Motor neuron (in vitro differentiated cells): ENCODE measurements at regions not wholly inside any gene's neighbourhood (a gene's known extent, or its start where the extent isn't known, plus 50 kb on each side); places are given as distances from the start of the nearest gene placed in this dataset.

ENCODE experiments used
- ATAC-seq, 8 experiments: fragments of 200-7000 bp; cut with Tn5 transposase; replicated peaks in 6 of 8; 2 replicates each; pipeline ENCODE4 v1.8.0; 2021; ENCODE audit warnings: mild to moderate bottlenecking in 8 of 8, moderate library complexity in 8 of 8
- H3K27ac ChIP-seq, 2 donors: fragments of 250-450 bp; sonication (Bioruptor Pico); 2 replicates each; pipeline ENCODE4 v1.9.0; 2021; ENCODE audit warnings: antibody characterized with exemption in 2 of 2, mild to moderate bottlenecking in 2 of 2, moderate library complexity in 1 of 2
- H3K4me1 ChIP-seq, 2 donors: fragments of 250-450 bp; sonication (Bioruptor Pico); replicated peaks in 1 of 2; 2 replicates each; pipeline ENCODE4 v1.6.1; 2021; ENCODE audit warnings: antibody characterized with exemption in 2 of 2, mild to moderate bottlenecking in 2 of 2, moderate library complexity in 1 of 2
- H3K4me3 ChIP-seq, 5 donors: fragments of 250-450 bp; sonication (Bioruptor Pico); 2 replicates each; pipeline ENCODE4 v1.9.0; 2021; ENCODE audit warnings: antibody characterized with exemption in 5 of 5, mild to moderate bottlenecking in 5 of 5, moderate library complexity in 4 of 5
- WGBS, 10 experiments: fragments of 450-650 bp; shearing (Covaris generic); methylation state at CpG; one replicate each; pipeline ENCODE4 v1.0.0; 2022; 5-methylcytosine and 5-hydroxymethylcytosine counted together
- in situ Hi-C, 9 experiments: fragments of 400-800 bp; cut with MboI; loops; one replicate each; pipeline ENCODE4 v1.15.0; 2021; ENCODE audit warnings: low sequenced_read_pairs in 9 of 9, low pct_unique_long_range_greater_than_20kb in 2 of 9; ENCODE audit not compliant: unreplicated experiment in 9 of 9

GRCh38 chr21:35641271-35642016 is 418.9 kb downstream of the SETD4 start:
- H3K4me1 ChIP-seq = peaks cover 0 to 2% of the 10 kb centered on the region in 2 donors
- in situ Hi-C loops = no loop called here
- peak in 1 of 8 experiments; percentile 47 for ATAC-seq
- 19 to 100% (median 80%) methylated on average over 2 to 4 of the region's 4 CpGs; no CpG with 5 or more reads in 3 of the 10 experiments for WGBS, 10 experiments
- H3K4me3 ChIP-seq = no peak overlapping the region
- no peak overlapping the region for H3K27ac ChIP-seq

- Histone ChIP-seq H3K4me1 (peaks cover 0 to 3% of the 10 kb centered on the region in 2 donors), H3K27ac (no peak overlapping the region), H3K4me3 (no peak overlapping the region)
- in situ Hi-C loops = no loop called here
- ATAC-seq = no peak
- WGBS, 10 experiments = 0 to 100% (median 75%) methylated on average over 1 to 2 of the region's 2 CpGs; no CpG with 5 or more reads in 1 of the 10 experiments
Observed at GRCh38 chr21:35637431-35637830, 422.9 kb downstream of the SETD4 start.

GRCh38 chr21:35635994-35636393 is 424.3 kb downstream of the SETD4 start:
- Histone ChIP-seq H3K27ac (no peak overlapping the region), H3K4me1 (peaks cover 0 to 3% of the 10 kb centered on the region in 2 donors), H3K4me3 (no peak overlapping the region)
- in situ Hi-C loops = no loop called here
- WGBS, 10 experiments = 15 to 100% (median 75%) methylated on average over 1 of the region's 1 CpG; no CpG with 5 or more reads in 1 of the 10 experiments
- ATAC-seq = no peak

GRCh38 chr21:35635261-35635660 is 425.1 kb downstream of the SETD4 start:
- H3K4me1 ChIP-seq = peaks cover 0 to 3% of the 10 kb centered on the region in 2 donors
- ATAC-seq = peak in 7 of 8 experiments; percentile 41 to 99 (median 55)
- in situ Hi-C loops = no loop called here
- H3K27ac ChIP-seq = no peak overlapping the region
- WGBS, 10 experiments = 0 to 88% (median 70%) methylated on average over 1 to 2 of the region's 2 CpGs; no CpG with 5 or more reads in 3 of the 10 experiments
- H3K4me3 ChIP-seq = no peak overlapping the region

- 67 to 100% (median 85%) methylated on average over 2 to 9 of the region's 9 CpGs for WGBS, 10 experiments
- peaks cover 0 to 3% of the 10 kb centered on the region in 2 donors for H3K4me1 ChIP-seq
Observed at GRCh38 chr21:35633501-35633900, 426.8 kb downstream of the SETD4 start.

GRCh38 chr21:35632711-35633110 is 427.6 kb downstream of the SETD4 start:
- in situ Hi-C loops = no loop called here
- ATAC-seq = no peak
- H3K4me3 ChIP-seq = no peak overlapping the region
- no peak overlapping the region for H3K27ac ChIP-seq
- 58 to 100% (median 89%) methylated on average over 1 to 5 of the region's 5 CpGs; no CpG with 5 or more reads in 2 of the 10 experiments for WGBS, 10 experiments
- H3K4me1 ChIP-seq = peaks cover 0 to 3% of the 10 kb centered on the region in 2 donors

More at GRCh38 chr21:35633501-35633900, 426.8 kb downstream of the SETD4 start:
- in situ Hi-C loops = no loop called here
- Histone ChIP-seq H3K27ac (no peak overlapping the region), H3K4me3 (no peak overlapping the region)
- ATAC-seq = peak in 1 of 8 experiments; percentile 77

- peaks cover 0 to 2% of the 10 kb centered on the region in 2 donors for H3K4me1 ChIP-seq
- H3K4me3 ChIP-seq = no peak overlapping the region
- WGBS, 10 experiments = 41 to 92% (median 67%) methylated on average over 1 to 3 of the region's 3 CpGs; no CpG with 5 or more reads in 4 of the 10 experiments
- in situ Hi-C loops = no loop called here
- no peak overlapping the region for H3K27ac ChIP-seq
- ATAC-seq = peak in 1 of 8 experiments; percentile 80
Observed at GRCh38 chr21:35628316-35628715, 432.0 kb downstream of the SETD4 start.

- Histone ChIP-seq H3K27ac (no peak overlapping the region), H3K4me3 (no peak overlapping the region), H3K4me1 (no peaks in the 10 kb centered on the region)
- 77 to 100% (median 88%) methylated on average over 1 to 4 of the region's 4 CpGs for WGBS, 10 experiments
- in situ Hi-C loops = no loop called here
- no peak for ATAC-seq
Observed at GRCh38 chr21:35627462-35627861, 432.9 kb downstream of the SETD4 start.

GRCh38 chr21:35625576-35625975 is 434.8 kb downstream of the SETD4 start:
- ATAC-seq = no peak
- H3K27ac ChIP-seq = no peak overlapping the region
- WGBS, 10 experiments = 60 to 100% (median 83%) methylated on average over 1 to 3 of the region's 3 CpGs; no CpG with 5 or more reads in 1 of the 10 experiments
- no peaks in the 10 kb centered on the region for H3K4me1 ChIP-seq
- no peak overlapping the region for H3K4me3 ChIP-seq
- in situ Hi-C loops = no loop called here

GRCh38 chr21:35624901-35625300 is 435.4 kb downstream of the SETD4 start:
- ATAC-seq = no peak
- no peak overlapping the region for H3K4me3 ChIP-seq
- in situ Hi-C loops = loop anchor here in 1 of 9 experiments (25.0 kb wide), 2 partner anchors 213 to 738 kb away; no protein-coding TSS in a partner anchor
- no peak overlapping the region for H3K27ac ChIP-seq
- H3K4me1 ChIP-seq = no peaks in the 10 kb centered on the region
- 0 to 90% (median 65%) methylated on average over 1 to 2 of the region's 2 CpGs for WGBS, 10 experiments

- ATAC-seq = no peak
- Histone ChIP-seq H3K4me1 (no peaks in the 10 kb centered on the region), H3K4me3 (no peak overlapping the region), H3K27ac (no peak overlapping the region)
- in situ Hi-C loops = loop anchor here in 1 of 9 experiments (25.0 kb wide), 2 partner anchors 210 to 735 kb away; no protein-coding TSS in a partner anchor
- 7 to 89% (median 29%) methylated on average over 1 to 3 of the region's 3 CpGs; no CpG with 5 or more reads in 2 of the 10 experiments for WGBS, 10 experiments
Observed at GRCh38 chr21:35622612-35623011, 437.7 kb downstream of the SETD4 start.

GRCh38 chr21:35619184-35619583 is 441.1 kb downstream of the SETD4 start:
- Histone ChIP-seq H3K27ac (no peak overlapping the region), H3K4me1 (no peaks in the 10 kb centered on the region), H3K4me3 (no peak overlapping the region)
- in situ Hi-C loops = loop anchor here in 1 of 9 experiments (25.0 kb wide), 2 partner anchors 207 to 732 kb away; no protein-coding TSS in a partner anchor
- WGBS, 10 experiments = 14 to 89% (median 71%) methylated on average over 1 to 2 of the region's 2 CpGs; no CpG with 5 or more reads in 2 of the 10 experiments
- peak in 3 of 8 experiments; percentile 24 to 44 (median 40) for ATAC-seq

GRCh38 chr21:35617491-35617890 is 442.8 kb downstream of the SETD4 start:
- no peak for ATAC-seq
- Histone ChIP-seq H3K4me3 (no peak overlapping the region), H3K4me1 (no peaks in the 10 kb centered on the region), H3K27ac (no peak overlapping the region)
- in situ Hi-C loops = loop anchor here in 1 of 9 experiments (25.0 kb wide), 2 partner anchors 205 to 730 kb away; no protein-coding TSS in a partner anchor
- 56 to 94% (median 79%) methylated on average over 2 to 3 of the region's 3 CpGs for WGBS, 10 experiments
